Kidney (tissue), 13 donors: ENCODE measurements at regions not wholly inside any gene's neighbourhood (a gene's known extent, or its start where the extent isn't known, plus 50 kb on each side); places are given as distances from the start of the nearest gene placed in this dataset.

Experiments used
- DNase-seq, 5 donors: peaks; one replicate each; pipeline ENCODE4 v3.0.0-alpha.2; 2013 to 2020
- FAIRE-seq: peaks from 2 replicates; lab custom pipeline; 2012; peaks lifted over from hg19 to GRCh38; lab: Jason Lieb, UNC
- H3K27ac ChIP-seq, 2 donors: one replicate each; pipeline ENCODE4 v1.7.0; 2013; ENCODE audit warnings: low read depth in 2 of 2, low read length in 2 of 2, inconsistent platforms in 1 of 2
- H3K27me3 ChIP-seq: one replicate; pipeline ENCODE4 v1.7.1; 2013; ENCODE audit warnings: low read length, inconsistent platforms; ENCODE audit not compliant: control insufficient read depth, insufficient read depth
- H3K36me3 ChIP-seq, 3 donors: one replicate each; pipeline versions ENCODE4 v1.7.0 to v1.7.1; 2013; ENCODE audit warnings: low read length in 3 of 3, control low read depth in 1 of 3, inconsistent platforms in 1 of 3; ENCODE audit not compliant: insufficient read depth in 3 of 3, control insufficient read depth in 2 of 3
- H3K4me1 ChIP-seq, 3 donors: one replicate each; pipeline versions ENCODE4 v1.7.0 to v1.7.1; 2013; ENCODE audit warnings: low read length in 3 of 3, inconsistent platforms in 1 of 3, low read depth in 1 of 3; ENCODE audit not compliant: control insufficient read depth in 2 of 3, insufficient read depth in 2 of 3
- H3K4me3 ChIP-seq, 3 donors: one replicate each; pipeline versions ENCODE4 v1.7.0 to v1.8.1; 2013; ENCODE audit warnings: low read length in 3 of 3, control low read depth in 1 of 3, inconsistent platforms in 1 of 3
- H3K9ac ChIP-seq, 3 donors: one replicate each; pipeline versions ENCODE4 v1.7.0 to v1.7.1; 2013; ENCODE audit warnings: low read length in 3 of 3, control low read depth in 1 of 3, inconsistent platforms in 1 of 3
- H3K9me3 ChIP-seq, 3 donors: one replicate each; pipeline versions ENCODE4 v1.7.0 to v1.7.1; 2013; ENCODE audit warnings: low read length in 3 of 3, control low read depth in 1 of 3, inconsistent platforms in 1 of 3; ENCODE audit not compliant: control insufficient read depth in 2 of 3, insufficient read depth in 1 of 3
- intact Hi-C: fragments of 100-400 bp; cut with DNase I; formaldehyde crosslinking; loops from one replicate; pipeline ENCODE4 v1.11.1; 2022
- TF ChIP-seq, protein P1 (sequence below): IDR thresholded peaks from 3 replicates; pipeline ENCODE4 v1.5.1; 2012; ENCODE audit warnings: mild to moderate bottlenecking, moderate library complexity, borderline replicate concordance; ENCODE audit not compliant: insufficient read depth; ENCODE audit errors: extremely low read depth
- donor health status: control.
- donor health status: control.
- donor health status: control.
- donor health status: control.
- donor health status: control.
- donor health status: DM: yes; HTN: yes; CAD: no.
- donor health status: Normal renal cell carcinoma (clear cell type).

GRCh38 chr10:16256336-16256735 is 180.5 kb upstream of the PTER start:
- TF ChIP-seq, protein P1, sequence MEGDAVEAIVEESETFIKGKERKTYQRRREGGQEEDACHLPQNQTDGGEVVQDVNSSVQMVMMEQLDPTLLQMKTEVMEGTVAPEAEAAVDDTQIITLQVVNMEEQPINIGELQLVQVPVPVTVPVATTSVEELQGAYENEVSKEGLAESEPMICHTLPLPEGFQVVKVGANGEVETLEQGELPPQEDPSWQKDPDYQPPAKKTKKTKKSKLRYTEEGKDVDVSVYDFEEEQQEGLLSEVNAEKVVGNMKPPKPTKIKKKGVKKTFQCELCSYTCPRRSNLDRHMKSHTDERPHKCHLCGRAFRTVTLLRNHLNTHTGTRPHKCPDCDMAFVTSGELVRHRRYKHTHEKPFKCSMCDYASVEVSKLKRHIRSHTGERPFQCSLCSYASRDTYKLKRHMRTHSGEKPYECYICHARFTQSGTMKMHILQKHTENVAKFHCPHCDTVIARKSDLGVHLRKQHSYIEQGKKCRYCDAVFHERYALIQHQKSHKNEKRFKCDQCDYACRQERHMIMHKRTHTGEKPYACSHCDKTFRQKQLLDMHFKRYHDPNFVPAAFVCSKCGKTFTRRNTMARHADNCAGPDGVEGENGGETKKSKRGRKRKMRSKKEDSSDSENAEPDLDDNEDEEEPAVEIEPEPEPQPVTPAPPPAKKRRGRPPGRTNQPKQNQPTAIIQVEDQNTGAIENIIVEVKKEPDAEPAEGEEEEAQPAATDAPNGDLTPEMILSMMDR: no peak
- FAIRE-seq (no peak), DNase-seq (no peak)
- no peak overlapping the region for H3K27ac ChIP-seq
- H3K4me1 ChIP-seq: no peaks in the 10 kb centered on the region
- H3K27me3 ChIP-seq: no peaks in the 10 kb centered on the region
- no peaks in the 10 kb centered on the region for H3K36me3 ChIP-seq
- H3K4me3 ChIP-seq: no peak overlapping the region
- no peak overlapping the region for H3K9ac ChIP-seq
- intact Hi-C loops: no loop called here
- peaks cover 0 to 2% (median 0%) of the 10 kb centered on the region in 3 donors for H3K9me3 ChIP-seq

- intact Hi-C loops: no loop called here
- no peak for FAIRE-seq
- Histone ChIP-seq H3K27ac (no peak overlapping the region), H3K36me3 (no peaks in the 10 kb centered on the region), H3K4me3 (no peak overlapping the region), H3K9me3 (no peaks in the 10 kb centered on the region), H3K27me3 (no peaks in the 10 kb centered on the region), H3K9ac (no peak overlapping the region), H3K4me1 (no peaks in the 10 kb centered on the region)
- no peak for DNase-seq
- TF ChIP-seq, protein P1: no peak
Measured at GRCh38 chr10:16258291-16259040, 178.3 kb upstream of the PTER start.

DNA sequence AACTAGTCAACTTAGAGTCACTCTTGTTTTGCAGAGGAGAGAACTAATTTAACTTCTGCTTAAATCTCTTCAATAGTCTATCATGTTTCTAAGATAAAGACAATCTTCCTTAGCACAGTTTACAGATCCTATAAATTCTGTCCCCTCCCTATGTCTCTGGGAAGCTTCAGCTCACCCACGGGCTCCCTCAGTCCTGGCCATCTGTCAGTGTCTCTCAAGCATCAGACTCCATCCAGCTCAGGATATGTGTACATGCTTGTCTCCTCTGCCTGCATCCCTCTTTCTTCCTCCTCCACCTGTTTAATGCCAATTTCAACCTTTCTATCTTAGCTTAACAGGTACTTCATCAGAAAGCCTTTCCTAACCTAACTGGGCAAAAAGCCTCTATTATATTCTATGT is 177.1 kb upstream of the PTER start:
- TF ChIP-seq, protein P1: no peak
- FAIRE-seq: no peak

More for the DNA sequence above, 177.1 kb upstream of the PTER start:
- Histone ChIP-seq H3K4me3 (no peak overlapping the region), H3K36me3 (no peaks in the 10 kb centered on the region), H3K4me1 (no peaks in the 10 kb centered on the region), H3K9ac (no peak overlapping the region), H3K27ac (no peak overlapping the region), H3K27me3 (no peaks in the 10 kb centered on the region), H3K9me3 (no peaks in the 10 kb centered on the region)
- no peak for DNase-seq
- intact Hi-C loops: no loop called here
